ENCODE measurements at regions not wholly inside any gene's neighbourhood (a gene's known extent, or its start where the extent isn't known, plus 50 kb on each side); places are given as distances from the start of the nearest gene placed in this dataset.

DNA sequence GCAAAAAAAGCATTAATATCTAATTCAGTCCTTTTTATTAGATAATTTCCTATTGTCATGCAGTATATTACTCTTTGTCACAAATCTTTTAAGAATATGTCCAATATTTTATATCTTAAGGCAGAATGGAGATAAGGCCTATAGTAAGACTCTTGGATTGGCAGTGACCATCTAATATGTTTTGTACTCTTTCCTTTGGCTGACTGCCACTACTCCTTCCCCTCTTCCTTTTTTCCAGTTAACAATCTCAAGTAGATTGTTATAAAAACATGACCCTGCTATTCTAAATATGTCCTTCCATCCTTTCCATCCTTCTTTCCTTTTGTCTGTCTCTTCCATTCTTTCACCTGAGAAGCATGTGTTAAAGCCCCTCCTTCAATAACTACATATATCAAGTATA is 92.8 kb upstream of the TMEM168 start:
- no TSS peak for BruUV-seq (replicated peaks)
- no peak for DNase-seq (ENCODE audit: low read depth, low spot score)
- H3K4me3 ChIP-seq (replicated peaks in 1 of 2; ENCODE audit: low read depth in 1 of 2, low read length in 2 of 2): no peak overlapping the region
- intact Hi-C loops (cut with micrococcal nuclease): no loop called here
- H3K9me3 ChIP-seq (ENCODE audit: control insufficient read depth in 1 of 2, insufficient read depth in 1 of 2, low read depth in 1 of 2, low read length in 2 of 2): no peaks in the 10 kb centered on the region
- no peak overlapping the region for H2AFZ ChIP-seq (ENCODE audit: low read depth, low read length, poor library complexity, severe bottlenecking)
- H3K4me1 ChIP-seq (ENCODE audit: control insufficient read depth in 1 of 2, insufficient read depth in 2 of 2, low read length in 2 of 2): no peaks in the 10 kb centered on the region
- ChIA-PET POLR2A (no interaction called here), RAD21 (ENCODE audit: low non-redundant PET in 1 of 2, low total read pairs in 2 of 2, uncharacterized antibody in 2 of 2, unreplicated experiment in 2 of 2) (no interaction called here), CTCF (no interaction called here)
- H3K79me2 ChIP-seq (ENCODE audit: insufficient read depth, low read length): no peaks in the 10 kb centered on the region
- ATAC-seq: no peak
- no peak overlapping the region for H3K9ac ChIP-seq (ENCODE audit: low read length)
- H3K4me2 ChIP-seq (ENCODE audit: low read length): no peak overlapping the region
- no peaks in the 10 kb centered on the region for H3K27me3 ChIP-seq (ENCODE audit: insufficient read depth, low read length)
- H3K9me2 ChIP-seq (ENCODE audit: insufficient read depth): no peaks in the 10 kb centered on the region
- no peaks in the 10 kb centered on the region for H4K20me1 ChIP-seq (ENCODE audit: insufficient read depth)
- TF ChIP-seq CBX3 (IDR thresholded peaks at IDR 0.05; ENCODE audit: low read depth) (no peak), EZH2 (IDR thresholded peaks at IDR 0.05) (no peak), SIN3A (IDR thresholded peaks at IDR 0.05; ENCODE audit: low read depth) (no peak), ZFX (IDR thresholded peaks at IDR 0.05) (no peak), MAX (IDR thresholded peaks at IDR 0.05) (no peak)
- no peaks in the 10 kb centered on the region for H3K36me3 ChIP-seq (ENCODE audit: control insufficient read depth in 1 of 2, insufficient read depth in 2 of 2, low read length in 2 of 2)
- no peak overlapping the region for H3K27ac ChIP-seq (ENCODE audit: low read depth, low read length)

- no TSS peak for BruUV-seq (replicated peaks)
- H3K79me2 ChIP-seq (ENCODE audit: insufficient read depth, low read length): no peaks in the 10 kb centered on the region
- no peaks in the 10 kb centered on the region for H3K9me3 ChIP-seq (ENCODE audit: control insufficient read depth in 1 of 2, insufficient read depth in 1 of 2, low read depth in 1 of 2, low read length in 2 of 2)
- H3K9ac ChIP-seq (ENCODE audit: low read length): no peak overlapping the region
- CTCF ChIA-PET: no interaction called here
- no peaks in the 10 kb centered on the region for H3K4me1 ChIP-seq (ENCODE audit: control insufficient read depth in 1 of 2, insufficient read depth in 2 of 2, low read length in 2 of 2)
- no peak overlapping the region for H3K4me2 ChIP-seq (ENCODE audit: low read length)
- no peak overlapping the region for H3K27ac ChIP-seq (ENCODE audit: low read depth, low read length)
- TF ChIP-seq ZFX (IDR thresholded peaks at IDR 0.05) (no peak), SIN3A (IDR thresholded peaks at IDR 0.05; ENCODE audit: low read depth) (no peak), RAD21 (IDR thresholded peaks at IDR 0.05; ENCODE audit: low read depth) (no peak), CBX3 (IDR thresholded peaks at IDR 0.05; ENCODE audit: low read depth) (no peak), YY1 (IDR thresholded peaks at IDR 0.05; ENCODE audit: extremely low read depth, insufficient replicate concordance, low read depth, low read length) (no peak)
- intact Hi-C loops (cut with micrococcal nuclease): no loop called here
- DNase-seq (ENCODE audit: low read depth, low spot score): no peak
- POLR2A ChIA-PET: no interaction called here
- no peak for ATAC-seq
- H3K27me3 ChIP-seq (ENCODE audit: insufficient read depth, low read length): no peaks in the 10 kb centered on the region
- RAD21 ChIA-PET (ENCODE audit: low non-redundant PET in 1 of 2, low total read pairs in 2 of 2, uncharacterized antibody in 2 of 2, unreplicated experiment in 2 of 2): no interaction called here
- no peaks in the 10 kb centered on the region for H3K36me3 ChIP-seq (ENCODE audit: control insufficient read depth in 1 of 2, insufficient read depth in 2 of 2, low read length in 2 of 2)
- H2AFZ ChIP-seq (ENCODE audit: low read depth, low read length, poor library complexity, severe bottlenecking): no peak overlapping the region
- H3K9me2 ChIP-seq (ENCODE audit: insufficient read depth): no peaks in the 10 kb centered on the region
- no peaks in the 10 kb centered on the region for H4K20me1 ChIP-seq (ENCODE audit: insufficient read depth)
- no peak overlapping the region for H3K4me3 ChIP-seq (replicated peaks in 1 of 2; ENCODE audit: low read depth in 1 of 2, low read length in 2 of 2)
These were observed 92.3 kb upstream of the TMEM168 start for GRCh38 chr7:112882511-112882910.
